HEK293T (cell line): ENCODE measurements at regions not wholly inside any gene's neighbourhood (a gene's known extent, or its start where the extent isn't known, plus 50 kb on each side); places are given as distances from the start of the nearest gene placed in this dataset.

ENCODE experiments used
- CTBP1 ChIP-seq: fragments of 450-650 bp; IDR thresholded peaks from 2 replicates; pipeline ENCODE4 v1.6.1; 2016; ENCODE audit warnings: borderline replicate concordance
- HDGF ChIP-seq: fragments of 450-650 bp; IDR thresholded peaks from 2 replicates; pipeline ENCODE4 v1.6.1; 2017; ENCODE audit warnings: antibody characterized with exemption, borderline replicate concordance
- SP1 ChIP-seq: fragments of 450-650 bp; IDR thresholded peaks from 2 replicates; pipeline ENCODE4 v1.6.1; 2017
- SUZ12 ChIP-seq: fragments of 450-650 bp; IDR thresholded peaks from 2 replicates; pipeline ENCODE4 v1.6.1; 2016; ENCODE audit warnings: mild to moderate bottlenecking

GRCh38 chr9:77111408-77111807 is 65.9 kb upstream of the VPS13A start:
- TF ChIP-seq HDGF (no peak), SP1 (no peak), SUZ12 (no peak), CTBP1 (no peak)
